Prostate gland (tissue), 2 donors: ENCODE measurements at regions not wholly inside any gene's neighbourhood (a gene's known extent, or its start where the extent isn't known, plus 50 kb on each side); places are given as distances from the start of the nearest gene placed in this dataset.

Experiments
- CTCF ChIP-seq, 4 experiments: fragments of 200-600 bp in 2 of 4; fragments of 450-650 bp in 2 of 4; sonication (generic) in 2 of 4; IDR thresholded peaks; 1 replicate in 3 of 4; 2 replicates in 1 of 4; pipeline ENCODE4 v1.5.1; 2016 to 2019; ENCODE audit warnings: antibody characterized with exemption in 4 of 4, mild to moderate bottlenecking in 2 of 4, moderate library complexity in 2 of 4
- POLR2A ChIP-seq: fragments of 450-650 bp; IDR thresholded peaks from one replicate; pipeline ENCODE4 v1.6.1; 2016; ENCODE audit warnings: antibody characterized with exemption, mild to moderate bottlenecking
- POLR2AphosphoS5 ChIP-seq: sonication (generic); formaldehyde crosslinking; IDR thresholded peaks from one replicate; pipeline ENCODE4 v1.6.1; 2017; ENCODE audit warnings: antibody characterized with exemption

GRCh38 chr20:30412972-30413371, 844.5 kb upstream of the DEFB115 start:
- TF ChIP-seq CTCF (IDR thresholded peaks at IDR 0.05) (no peak), POLR2A (no peak), POLR2AphosphoS5 (no peak)
